Muscle layer of duodenum (tissue), 2 donors: ENCODE measurements at regions not wholly inside any gene's neighbourhood (a gene's known extent, or its start where the extent isn't known, plus 50 kb on each side); places are given as distances from the start of the nearest gene placed in this dataset.

Source experiments
- H3K27ac ChIP-seq: one replicate; pipeline ENCODE4 v1.7.0; 2013; ENCODE audit warnings: mild to moderate bottlenecking, low read length
- H3K27me3 ChIP-seq: one replicate; pipeline ENCODE4 v1.7.0; 2013; ENCODE audit warnings: low read depth, mild to moderate bottlenecking, control low read depth, low read length
- H3K36me3 ChIP-seq, 2 donors: one replicate each; pipeline ENCODE4 v1.7.0; 2013; ENCODE audit warnings: low read length in 2 of 2, control low read depth in 1 of 2, mild to moderate bottlenecking in 1 of 2; ENCODE audit not compliant: insufficient read depth in 2 of 2, control insufficient read depth in 1 of 2
- H3K4me1 ChIP-seq, 2 donors: one replicate each; pipeline ENCODE4 v1.7.0; 2013; ENCODE audit warnings: low read length in 2 of 2, mild to moderate bottlenecking in 2 of 2, control low read depth in 1 of 2, moderate library complexity in 1 of 2; ENCODE audit not compliant: insufficient read depth in 2 of 2, control insufficient read depth in 1 of 2
- H3K4me3 ChIP-seq, 2 donors: one replicate each; pipeline ENCODE4 v1.7.0; 2013; ENCODE audit warnings: low read length in 2 of 2, low read depth in 1 of 2, mild to moderate bottlenecking in 1 of 2
- H3K9me3 ChIP-seq, 2 donors: one replicate each; pipeline ENCODE4 v1.7.0; 2013; ENCODE audit warnings: low read length in 2 of 2, control low read depth in 1 of 2, mild to moderate bottlenecking in 1 of 2; ENCODE audit not compliant: control insufficient read depth in 1 of 2
- donor health status: healthy.

DNA sequence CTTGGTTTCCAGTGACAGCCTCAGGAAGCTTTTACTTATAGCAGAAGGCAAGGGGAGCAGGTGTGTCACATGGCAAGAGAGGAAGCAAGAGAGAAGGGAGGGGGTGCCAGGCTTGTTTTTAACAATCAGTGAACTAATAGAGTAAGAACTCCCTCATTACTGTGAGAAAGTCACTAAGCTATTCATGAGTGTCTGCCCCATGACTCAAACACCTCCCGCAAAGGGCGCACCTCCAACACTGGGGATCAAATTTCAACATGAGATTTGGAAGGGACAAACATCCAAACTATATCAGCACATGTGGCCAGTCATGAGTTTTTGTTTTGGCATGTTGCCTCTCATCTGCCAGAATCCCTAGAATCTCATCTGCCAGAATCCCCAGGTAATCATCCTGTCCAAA lies 183.5 kb upstream of the C1QTNF7 start:
- Histone ChIP-seq H3K27ac (no peak overlapping the region), H3K4me3 (no peak overlapping the region), H3K27me3 (no peaks in the 10 kb centered on the region), H3K36me3 (no peaks in the 10 kb centered on the region), H3K4me1 (peaks cover 0 to 1% of the 10 kb centered on the region in 2 donors), H3K9me3 (no peaks in the 10 kb centered on the region)

GRCh38 chr4:15245006-15245530 lies 182.8 kb upstream of the C1QTNF7 start:
- no peaks in the 10 kb centered on the region for H3K27me3 ChIP-seq

DNA sequence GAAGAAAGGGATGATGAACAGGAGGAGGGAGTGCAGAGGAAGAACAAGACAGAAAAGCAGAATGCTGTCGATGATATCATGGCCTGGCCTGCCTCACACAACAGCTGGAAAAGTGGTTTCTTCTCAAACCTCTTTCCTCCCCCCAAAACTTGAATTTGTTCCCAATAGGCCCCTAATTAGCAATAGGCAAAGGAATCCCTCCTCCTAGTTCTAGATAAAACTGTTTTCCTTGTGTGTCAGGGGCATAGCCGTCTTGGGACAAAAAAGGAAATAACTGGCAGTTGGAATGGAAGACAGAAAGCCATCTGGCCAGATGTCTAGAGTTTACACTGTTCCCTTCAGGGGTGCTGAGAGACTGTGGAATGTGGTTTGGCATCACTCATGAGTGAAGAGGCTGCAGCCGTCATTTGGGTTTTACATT lies 177.8 kb upstream of the C1QTNF7 start:
- Histone ChIP-seq H3K9me3 (no peaks in the 10 kb centered on the region), H3K27me3 (no peaks in the 10 kb centered on the region), H3K36me3 (no peaks in the 10 kb centered on the region), H3K4me3 (no peak overlapping the region), H3K27ac (no peak overlapping the region), H3K4me1 (no peaks in the 10 kb centered on the region)

More at GRCh38 chr4:15245006-15245530, 182.8 kb upstream of the C1QTNF7 start:
- Histone ChIP-seq H3K4me3 (no peak overlapping the region), H3K9me3 (no peaks in the 10 kb centered on the region), H3K4me1 (no peaks in the 10 kb centered on the region), H3K27ac (no peak overlapping the region), H3K36me3 (no peaks in the 10 kb centered on the region)

GRCh38 chr4:15253349-15253748 lies 174.5 kb upstream of the C1QTNF7 start:
- no peaks in the 10 kb centered on the region for H3K36me3 ChIP-seq
- H3K27me3 ChIP-seq = no peaks in the 10 kb centered on the region
- H3K4me3 ChIP-seq = no peak overlapping the region
- H3K9me3 ChIP-seq = no peaks in the 10 kb centered on the region
- no peak overlapping the region for H3K27ac ChIP-seq
- no peaks in the 10 kb centered on the region for H3K4me1 ChIP-seq

GRCh38 chr4:15254236-15254880 lies 173.5 kb upstream of the C1QTNF7 start:
- no peak overlapping the region for H3K4me3 ChIP-seq
- H3K27me3 ChIP-seq = no peaks in the 10 kb centered on the region
- H3K9me3 ChIP-seq = no peaks in the 10 kb centered on the region
- H3K4me1 ChIP-seq = no peaks in the 10 kb centered on the region
- H3K27ac ChIP-seq = no peak overlapping the region
- H3K36me3 ChIP-seq = no peaks in the 10 kb centered on the region

- Histone ChIP-seq H3K4me3 (no peak overlapping the region), H3K36me3 (no peaks in the 10 kb centered on the region), H3K4me1 (no peaks in the 10 kb centered on the region), H3K9me3 (no peaks in the 10 kb centered on the region), H3K27ac (no peak overlapping the region), H3K27me3 (no peaks in the 10 kb centered on the region)
Measured at GRCh38 chr4:15255537-15255936, 172.3 kb upstream of the C1QTNF7 start.

- peaks cover 0 to 5% of the 10 kb centered on the region in 2 donors for H3K9me3 ChIP-seq
- no peak overlapping the region for H3K27ac ChIP-seq
- H3K4me3 ChIP-seq = no peak overlapping the region
- no peaks in the 10 kb centered on the region for H3K36me3 ChIP-seq
- H3K27me3 ChIP-seq = no peaks in the 10 kb centered on the region
- no peaks in the 10 kb centered on the region for H3K4me1 ChIP-seq
Measured at GRCh38 chr4:15260758-15261157, 167.1 kb upstream of the C1QTNF7 start.

GRCh38 chr4:15262396-15262795 lies 165.4 kb upstream of the C1QTNF7 start:
- Histone ChIP-seq H3K36me3 (no peaks in the 10 kb centered on the region), H3K4me3 (no peak overlapping the region), H3K27ac (no peak overlapping the region), H3K4me1 (no peaks in the 10 kb centered on the region), H3K9me3 (peaks cover 0 to 5% of the 10 kb centered on the region in 2 donors), H3K27me3 (no peaks in the 10 kb centered on the region)

DNA sequence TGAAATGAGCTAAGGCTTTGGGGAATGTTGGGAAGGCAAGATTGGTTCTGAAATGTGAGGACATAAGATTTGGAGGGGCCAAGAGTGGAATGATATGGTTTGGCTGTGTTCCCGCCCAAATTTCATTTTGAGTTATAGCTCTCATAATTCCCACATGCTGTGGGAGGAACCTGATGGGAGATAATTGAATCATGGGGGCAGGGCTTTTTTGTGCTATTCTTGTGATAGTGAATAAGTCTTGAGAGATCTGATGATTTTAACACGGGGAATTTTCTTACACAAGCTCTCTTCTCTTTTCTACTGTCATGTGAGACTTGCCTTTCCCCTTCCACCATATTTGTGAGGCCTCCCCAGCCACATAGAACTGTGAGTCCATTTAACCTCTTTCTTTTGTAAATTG lies 157.6 kb upstream of the C1QTNF7 start:
- no peaks in the 10 kb centered on the region for H3K27me3 ChIP-seq
- H3K36me3 ChIP-seq = no peaks in the 10 kb centered on the region
- H3K9me3 ChIP-seq = peaks cover 0 to 8% of the 10 kb centered on the region in 2 donors
- H3K4me1 ChIP-seq = no peaks in the 10 kb centered on the region
- no peak overlapping the region for H3K4me3 ChIP-seq
- no peak overlapping the region for H3K27ac ChIP-seq

DNA sequence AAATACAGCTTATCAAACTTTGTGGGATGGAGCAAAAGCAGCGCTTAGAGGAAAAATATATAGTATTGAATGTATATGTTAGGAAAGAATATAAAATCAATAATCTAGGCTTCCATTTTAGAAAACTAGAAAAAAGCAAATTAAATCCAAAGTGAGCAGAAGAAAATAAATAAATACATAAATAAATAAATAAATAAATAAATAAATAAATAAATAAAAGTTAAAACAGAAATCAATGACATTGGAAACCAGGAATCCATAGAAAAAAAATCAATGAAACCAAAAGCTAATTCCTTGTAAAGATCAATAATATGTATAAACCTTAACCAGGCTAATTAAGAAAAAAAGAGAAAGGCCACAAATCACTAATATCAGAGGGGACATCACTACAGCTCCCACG lies 141.8 kb upstream of the C1QTNF7 start:
- Histone ChIP-seq H3K36me3 (no peaks in the 10 kb centered on the region), H3K9me3 (no peaks in the 10 kb centered on the region), H3K4me3 (no peak overlapping the region), H3K4me1 (no peaks in the 10 kb centered on the region), H3K27me3 (no peaks in the 10 kb centered on the region), H3K27ac (no peak overlapping the region)

GRCh38 chr4:15291122-15291521 lies 136.7 kb upstream of the C1QTNF7 start:
- Histone ChIP-seq H3K4me1 (no peaks in the 10 kb centered on the region), H3K27ac (no peak overlapping the region), H3K27me3 (no peaks in the 10 kb centered on the region), H3K4me3 (no peak overlapping the region), H3K36me3 (no peaks in the 10 kb centered on the region), H3K9me3 (no peaks in the 10 kb centered on the region)

DNA sequence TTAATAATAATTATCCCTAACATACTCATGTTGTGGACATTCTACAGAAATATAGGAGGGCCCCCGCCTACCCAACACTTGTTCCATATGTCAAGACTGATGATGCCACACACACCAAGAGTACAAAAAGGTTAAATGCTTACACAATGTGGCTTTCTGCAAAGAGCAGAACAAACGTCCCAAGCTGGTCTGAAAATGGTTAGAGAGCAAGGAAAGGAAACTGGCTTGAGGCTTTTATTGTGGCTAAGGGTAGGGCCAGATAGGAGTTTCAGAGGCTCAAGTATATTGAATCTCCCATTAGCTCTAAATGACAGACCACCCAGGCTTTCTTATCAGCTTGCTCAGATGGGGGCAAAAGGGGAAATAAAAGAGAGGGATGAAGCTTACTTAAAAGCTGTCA lies 134.1 kb upstream of the C1QTNF7 start:
- H3K4me1 ChIP-seq = no peaks in the 10 kb centered on the region
- H3K36me3 ChIP-seq = no peaks in the 10 kb centered on the region
- no peaks in the 10 kb centered on the region for H3K9me3 ChIP-seq
- no peaks in the 10 kb centered on the region for H3K27me3 ChIP-seq
- H3K27ac ChIP-seq = no peak overlapping the region
- H3K4me3 ChIP-seq = no peak overlapping the region
